CD4-positive, alpha-beta memory T cell (primary cell): ENCODE measurements at regions not wholly inside any gene's neighbourhood (a gene's known extent, or its start where the extent isn't known, plus 50 kb on each side); places are given as distances from the start of the nearest gene placed in this dataset.
"Not testable (repeated sequence)": the region's sequence is repeated elsewhere in the genome, so short reads cannot be mapped to it uniquely, and the experiment has no call there.

Experiments used
- CTCF ChIA-PET: fragments of 350-600 bp; sonication (Branson Sonifier 250); formaldehyde crosslinking; loops from one replicate; lab custom pipeline; 2021; ENCODE audit warnings: inconsistent platforms; ENCODE audit not compliant: partially characterized antibody; lab: Charles Lee
- POLR2A ChIA-PET: fragments of 350-600 bp; sonication (Branson Sonifier 250); formaldehyde crosslinking; loops from one replicate; lab custom pipeline; 2021; ENCODE audit not compliant: partially characterized antibody; lab: Charles Lee
- DNase-seq, 5 donors: peaks; one replicate each; pipeline versions ENCODE4 v3.0.0 to v3.0.0-alpha.2; 2020 to 2022; ENCODE audit warnings: mixed read lengths in 1 of 5
- H3K27ac ChIP-seq: one replicate; pipeline ENCODE4 v1.7.0; 2013; ENCODE audit warnings: low read depth, low read length
- H3K27me3 ChIP-seq: 2 replicates; pipeline ENCODE4 v1.7.0; 2013; ENCODE audit warnings: mild to moderate bottlenecking, low read length, moderate library complexity; ENCODE audit not compliant: insufficient read depth
- H3K36me3 ChIP-seq: 2 replicates; pipeline ENCODE4 v1.7.0; 2013; ENCODE audit warnings: mild to moderate bottlenecking, low read length, moderate library complexity; ENCODE audit not compliant: insufficient read depth
- H3K4me1 ChIP-seq: 2 replicates; pipeline ENCODE4 v1.7.0; 2013; ENCODE audit warnings: mild to moderate bottlenecking, low read length, moderate library complexity; ENCODE audit not compliant: insufficient read depth
- H3K4me3 ChIP-seq, 2 donors: one replicate each; pipeline ENCODE4 v1.7.0; 2013; ENCODE audit warnings: low read length in 2 of 2, mild to moderate bottlenecking in 1 of 2
- H3K9me3 ChIP-seq, 2 donors: one replicate each; pipeline ENCODE4 v1.7.0; 2013; ENCODE audit warnings: low read length in 2 of 2, control low read depth in 1 of 2; ENCODE audit not compliant: control insufficient read depth in 1 of 2
- H3K27ac Mint-ChIP-seq, 7 donors: one replicate each; pipeline ENCODE4 v1.8.0; 2020 to 2021; ENCODE audit warnings: mixed read lengths in 7 of 7, mild to moderate bottlenecking in 6 of 7, inconsistent platforms in 3 of 7, moderate library complexity in 3 of 7
- H3K27me3 Mint-ChIP-seq, 2 donors: one replicate each; pipeline ENCODE4 v1.8.0; 2020 to 2021; ENCODE audit warnings: mixed read lengths in 2 of 2
- H3K36me3 Mint-ChIP-seq, 2 donors: one replicate each; pipeline ENCODE4 v1.8.0; 2020 to 2021; ENCODE audit warnings: mixed read lengths in 2 of 2, inconsistent platforms in 1 of 2, mild to moderate bottlenecking in 1 of 2
- H3K4me1 Mint-ChIP-seq, 4 donors: one replicate each; pipeline ENCODE4 v1.8.0; 2020 to 2021; ENCODE audit warnings: mixed read lengths in 4 of 4, mild to moderate bottlenecking in 1 of 4
- H3K4me3 Mint-ChIP-seq, 8 donors: one replicate each; pipeline ENCODE4 v1.8.0; 2020 to 2021; ENCODE audit warnings: mixed read lengths in 8 of 8, mild to moderate bottlenecking in 7 of 8, moderate library complexity in 6 of 8, inconsistent platforms in 3 of 8
- H3K9me3 Mint-ChIP-seq, 8 donors: one replicate each; pipeline ENCODE4 v1.8.0; 2020 to 2021; ENCODE audit warnings: mixed read lengths in 8 of 8, mild to moderate bottlenecking in 5 of 8, inconsistent platforms in 3 of 8, moderate library complexity in 1 of 8
- intact Hi-C: fragments of 100-400 bp; cut with micrococcal nuclease; formaldehyde crosslinking; loops from one replicate; pipeline ENCODE4 v1.15.1; 2023

GRCh38 chr16:29129458-29130038, 144.7 kb downstream of the LAT start:
- H3K9me3 ChIP-seq, H3K27ac ChIP-seq, DNase-seq, H3K4me3 Mint-ChIP-seq, H3K4me3 ChIP-seq, H3K27me3 Mint-ChIP-seq, POLR2A ChIA-PET, H3K27me3 ChIP-seq, intact Hi-C loops, H3K4me1 ChIP-seq, H3K36me3 ChIP-seq, CTCF ChIA-PET, H3K9me3 Mint-ChIP-seq, H3K4me1 Mint-ChIP-seq: not testable (repeated sequence)
- peaks cover 9 to 19% of the 10 kb centered on the region in 2 donors for H3K36me3 Mint-ChIP-seq
- H3K27ac Mint-ChIP-seq: peak overlapping the region in 1 of 7 donors; percentile 29

- H3K27ac Mint-ChIP-seq, H3K4me1 Mint-ChIP-seq, H3K9me3 Mint-ChIP-seq: not testable (repeated sequence)
These were observed 144.0 kb downstream of the LAT start for GRCh38 chr16:29128732-29129457.

GRCh38 chr16:29127806-29128420, 143.1 kb downstream of the LAT start:
- H3K27ac ChIP-seq, H3K4me3 ChIP-seq, CTCF ChIA-PET, intact Hi-C loops, H3K27me3 Mint-ChIP-seq, H3K36me3 ChIP-seq, H3K27ac Mint-ChIP-seq, H3K9me3 ChIP-seq, H3K9me3 Mint-ChIP-seq, POLR2A ChIA-PET, H3K27me3 ChIP-seq, H3K4me1 Mint-ChIP-seq, H3K4me1 ChIP-seq, H3K4me3 Mint-ChIP-seq, DNase-seq: not testable (repeated sequence)
- peaks cover 9 to 23% of the 10 kb centered on the region in 2 donors for H3K36me3 Mint-ChIP-seq

More at GRCh38 chr16:29128732-29129457, 144.0 kb downstream of the LAT start:
- DNase-seq, H3K4me3 Mint-ChIP-seq, H3K9me3 ChIP-seq, H3K4me3 ChIP-seq, POLR2A ChIA-PET, H3K36me3 ChIP-seq, CTCF ChIA-PET, H3K4me1 ChIP-seq, intact Hi-C loops, H3K27ac ChIP-seq, H3K27me3 Mint-ChIP-seq, H3K27me3 ChIP-seq: not testable (repeated sequence)
- H3K36me3 Mint-ChIP-seq: peaks cover 9 to 19% of the 10 kb centered on the region in 2 donors

GRCh38 chr16:29126616-29127015, 141.8 kb downstream of the LAT start:
- intact Hi-C loops: no loop called here
- Histone ChIP-seq H3K4me1 (no peaks in the 10 kb centered on the region), H3K27ac (no peak overlapping the region), H3K36me3 (no peaks in the 10 kb centered on the region), H3K27me3 (no peaks in the 10 kb centered on the region), H3K4me3 (no peak overlapping the region), H3K9me3 (no peaks in the 10 kb centered on the region)
- CTCF ChIA-PET: no interaction called here
- POLR2A ChIA-PET: no interaction called here
- H3K9me3 Mint-ChIP-seq: no peaks in the 10 kb centered on the region
- peaks cover 0 to 7% (median 4%) of the 10 kb centered on the region in 4 donors for H3K4me1 Mint-ChIP-seq
- H3K4me3 Mint-ChIP-seq: peak overlapping the region in 1 of 8 donors; percentile 32
- no peaks in the 10 kb centered on the region for H3K27me3 Mint-ChIP-seq
- peak overlapping the region in 6 of 7 donors; percentile 19 to 87 (median 66) for H3K27ac Mint-ChIP-seq
- peaks cover 14 to 28% of the 10 kb centered on the region in 2 donors for H3K36me3 Mint-ChIP-seq
- DNase-seq: no peak

GRCh38 chr16:29126057-29126494, 141.2 kb downstream of the LAT start:
- Histone ChIP-seq H3K36me3 (no peaks in the 10 kb centered on the region), H3K27ac (no peak overlapping the region), H3K4me3 (no peak overlapping the region), H3K27me3 (no peaks in the 10 kb centered on the region), H3K4me1 (no peaks in the 10 kb centered on the region), H3K9me3 (no peaks in the 10 kb centered on the region)
- H3K4me1 Mint-ChIP-seq: peaks cover 4 to 7% (median 6%) of the 10 kb centered on the region in 4 donors
- intact Hi-C loops: no loop called here
- POLR2A ChIA-PET: no interaction called here
- H3K27me3 Mint-ChIP-seq: no peaks in the 10 kb centered on the region
- peaks cover 14 to 32% of the 10 kb centered on the region in 2 donors for H3K36me3 Mint-ChIP-seq
- H3K9me3 Mint-ChIP-seq: no peaks in the 10 kb centered on the region
- CTCF ChIA-PET: no interaction called here
- peak overlapping the region in 1 of 8 donors; percentile 32 for H3K4me3 Mint-ChIP-seq
- H3K27ac Mint-ChIP-seq: peak overlapping the region in 3 of 7 donors; percentile 53 to 87 (median 78)
- DNase-seq: no peak

- no peak overlapping the region for H3K4me3 Mint-ChIP-seq
- H3K27ac Mint-ChIP-seq: no peak overlapping the region
- H3K4me1 ChIP-seq: no peaks in the 10 kb centered on the region
- no peak overlapping the region for H3K4me3 ChIP-seq
- H3K27ac ChIP-seq: no peak overlapping the region
- DNase-seq: no peak
- CTCF ChIA-PET: interaction anchor here (0.7 kb wide), 1 partner anchor 13 kb away, joined by 3 read pairs; no protein-coding TSS in a partner anchor
- H3K36me3 ChIP-seq: no peaks in the 10 kb centered on the region
- H3K27me3 ChIP-seq: no peaks in the 10 kb centered on the region
- peaks cover 4 to 7% (median 6%) of the 10 kb centered on the region in 4 donors for H3K4me1 Mint-ChIP-seq
- intact Hi-C loops: no loop called here
- peaks cover 14 to 32% of the 10 kb centered on the region in 2 donors for H3K36me3 Mint-ChIP-seq
- H3K9me3 ChIP-seq: no peaks in the 10 kb centered on the region
- POLR2A ChIA-PET: no interaction called here
- no peaks in the 10 kb centered on the region for H3K9me3 Mint-ChIP-seq
- no peaks in the 10 kb centered on the region for H3K27me3 Mint-ChIP-seq
These were observed 140.0 kb downstream of the LAT start for GRCh38 chr16:29124828-29125227.

- H3K4me1 Mint-ChIP-seq, H3K4me3 Mint-ChIP-seq, intact Hi-C loops, DNase-seq, H3K27me3 Mint-ChIP-seq, POLR2A ChIA-PET, H3K27ac ChIP-seq, H3K36me3 ChIP-seq, H3K27me3 ChIP-seq, H3K9me3 Mint-ChIP-seq, H3K4me1 ChIP-seq, H3K9me3 ChIP-seq, H3K4me3 ChIP-seq: not testable (repeated sequence)
- Mint-ChIP-seq H3K27ac (peak overlapping the region in 1 of 7 donors; percentile 1), H3K36me3 (peaks cover 14 to 30% of the 10 kb centered on the region in 2 donors)
- CTCF ChIA-PET: interaction anchor here (0.7 kb wide), 1 partner anchor 12 kb away, joined by 3 read pairs; no protein-coding TSS in a partner anchor
These were observed 139.3 kb downstream of the LAT start for GRCh38 chr16:29124162-29124561.
